GM19455 (cell line): ENCODE measurements at regions not wholly inside any gene's neighbourhood (a gene's known extent, or its start where the extent isn't known, plus 50 kb on each side); places are given as distances from the start of the nearest gene placed in this dataset.

Experiments
- ATAC-seq: cut with Tn5 transposase; IDR thresholded peaks from one replicate; pipeline ENCODE4 v1.9.1; 2021; ENCODE audit not compliant: unreplicated experiment

DNA sequence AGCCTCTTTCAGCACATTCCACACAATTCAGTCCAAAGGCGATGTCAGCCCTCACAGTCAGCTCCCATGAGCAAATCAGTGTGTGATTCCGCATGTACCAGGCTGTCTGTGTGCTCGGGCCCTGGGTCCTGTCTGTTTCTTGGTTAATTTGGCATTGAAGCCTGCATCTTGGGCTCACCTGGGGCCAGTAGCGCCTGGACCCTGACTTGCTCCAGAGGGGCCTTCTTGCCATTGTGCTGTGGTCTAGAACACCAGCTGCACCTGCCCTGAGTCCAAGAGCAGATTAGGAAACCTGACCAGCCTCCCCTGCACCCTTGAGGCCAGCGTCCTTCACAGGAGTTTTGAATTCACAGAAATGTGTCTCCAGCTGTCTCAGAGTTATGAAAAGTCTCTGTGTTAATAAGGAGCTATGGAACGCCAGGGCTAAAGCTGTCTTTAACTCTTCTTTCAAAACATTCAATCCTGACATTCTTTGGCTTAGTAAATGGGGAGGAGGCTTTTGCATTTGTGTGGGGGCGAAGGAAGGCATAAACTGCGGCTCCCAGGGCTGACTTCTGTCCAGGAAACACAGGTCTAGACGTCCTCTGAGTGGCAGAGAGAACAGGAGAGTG lies 102.2 kb downstream of the ARF6 start:
- ATAC-seq = no peak

DNA sequence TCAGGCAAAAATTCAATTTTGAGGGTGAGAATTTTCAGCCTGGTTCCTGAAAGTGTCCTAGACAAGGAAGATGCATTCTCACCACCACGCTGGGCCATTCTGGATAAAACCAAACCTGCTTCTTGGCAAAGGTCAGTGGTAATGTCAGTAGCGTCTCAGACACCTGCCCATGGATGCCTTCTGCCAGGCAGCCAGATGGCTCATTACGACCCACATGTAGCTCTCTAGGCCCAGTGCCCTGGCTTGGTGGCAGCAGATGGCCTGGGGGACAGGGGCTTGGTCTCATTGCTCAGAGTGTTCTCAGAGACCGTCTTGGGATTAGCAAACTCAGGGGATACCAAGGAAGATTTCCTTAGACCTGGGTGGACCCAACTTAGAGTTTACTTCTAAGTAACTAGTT lies 105.1 kb downstream of the ARF6 start:
- no peak for ATAC-seq

DNA sequence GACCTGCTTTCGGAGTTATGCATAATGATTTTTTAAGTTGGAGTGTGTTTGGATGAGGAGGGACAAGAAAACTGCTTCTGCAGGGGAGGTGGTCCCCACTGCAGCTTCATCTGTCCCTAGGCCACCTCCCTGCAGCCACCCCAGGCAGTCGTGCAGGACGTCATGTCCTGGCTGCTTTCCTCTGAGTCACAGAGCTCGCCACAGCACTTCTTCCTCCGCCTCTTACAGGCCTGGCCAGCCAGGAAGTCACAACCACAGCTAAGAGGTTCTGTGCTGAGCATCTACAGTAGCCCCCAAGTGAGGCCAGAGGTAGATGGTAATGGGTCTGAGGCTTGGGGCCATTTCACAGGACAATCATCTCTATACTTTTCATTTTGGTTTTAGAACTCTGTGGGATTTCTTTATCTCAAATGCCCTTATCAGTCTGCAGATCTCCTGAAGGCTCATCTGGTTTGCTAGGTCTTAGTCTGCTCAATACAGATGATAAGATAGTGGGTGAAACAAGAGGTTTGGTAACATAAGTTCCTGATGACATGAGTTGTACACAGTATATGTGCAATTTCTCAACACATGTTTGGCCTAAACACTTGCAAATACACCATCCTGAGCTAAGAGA lies 106.4 kb downstream of the ARF6 start:
- ATAC-seq = peak; percentile 44

DNA sequence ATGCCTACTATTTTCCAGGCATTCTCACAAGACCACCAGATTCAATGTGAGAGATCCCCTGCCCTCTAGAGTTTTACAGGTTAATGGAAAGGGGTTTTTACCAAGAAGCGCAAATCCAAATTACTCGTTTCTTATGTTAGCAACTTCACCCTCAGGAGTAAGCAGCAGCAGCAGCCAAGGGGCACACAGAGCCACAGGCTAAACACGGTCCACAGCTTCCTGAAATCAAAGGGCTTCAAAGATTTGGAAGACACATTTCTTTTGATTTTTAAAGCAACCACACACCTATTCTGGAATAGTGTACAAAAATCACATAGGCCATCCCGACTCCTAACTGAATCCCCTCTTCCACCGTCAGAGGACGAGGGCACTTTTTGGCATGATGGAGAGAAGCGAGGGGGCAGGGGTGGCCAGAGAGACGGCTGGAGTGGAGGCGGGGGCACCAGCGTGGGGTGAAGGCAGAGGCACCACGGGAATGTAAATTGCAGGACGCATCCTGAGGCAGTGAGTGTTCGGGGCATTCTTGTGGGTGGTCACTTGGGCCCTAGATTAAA lies 107.0 kb downstream of the ARF6 start:
- ATAC-seq = no peak

DNA sequence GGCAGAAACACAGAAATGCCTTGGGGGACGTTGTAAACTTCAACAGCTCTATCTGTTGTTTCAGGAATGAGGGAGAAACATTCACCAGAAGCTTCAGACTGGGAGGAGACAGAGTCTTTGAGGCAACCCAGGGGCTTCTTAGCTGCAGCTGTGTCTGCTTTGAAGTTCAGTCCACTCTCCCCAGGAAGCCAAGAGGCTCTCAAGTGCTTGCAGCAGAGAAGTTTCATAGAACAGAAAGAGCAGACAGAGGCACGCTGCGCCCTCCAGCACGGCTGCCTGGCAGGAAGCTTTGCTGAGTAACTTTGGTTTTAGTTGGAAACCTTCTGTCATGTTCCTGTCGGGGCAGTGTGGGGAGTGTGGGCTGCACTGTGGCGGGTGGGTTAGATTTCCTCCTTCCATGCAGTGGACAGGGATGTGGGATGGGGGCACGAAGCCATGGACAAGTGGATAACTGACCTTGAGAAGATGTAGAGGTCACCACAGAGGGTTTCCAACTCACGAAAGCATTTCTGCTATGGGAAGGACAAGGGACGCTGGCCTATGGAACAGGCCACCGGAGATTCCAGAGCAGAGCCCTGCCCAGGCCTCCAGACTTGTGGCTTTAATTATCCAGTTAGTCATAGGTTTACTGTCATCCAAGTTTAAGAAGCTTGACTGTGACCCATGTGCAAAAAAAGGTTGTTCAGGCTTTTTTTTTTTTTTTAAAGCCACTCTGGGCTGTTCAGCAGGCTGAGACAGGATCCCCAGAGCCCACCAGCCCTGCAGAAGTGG lies 107.7 kb downstream of the ARF6 start:
- ATAC-seq = peak; percentile 24

DNA sequence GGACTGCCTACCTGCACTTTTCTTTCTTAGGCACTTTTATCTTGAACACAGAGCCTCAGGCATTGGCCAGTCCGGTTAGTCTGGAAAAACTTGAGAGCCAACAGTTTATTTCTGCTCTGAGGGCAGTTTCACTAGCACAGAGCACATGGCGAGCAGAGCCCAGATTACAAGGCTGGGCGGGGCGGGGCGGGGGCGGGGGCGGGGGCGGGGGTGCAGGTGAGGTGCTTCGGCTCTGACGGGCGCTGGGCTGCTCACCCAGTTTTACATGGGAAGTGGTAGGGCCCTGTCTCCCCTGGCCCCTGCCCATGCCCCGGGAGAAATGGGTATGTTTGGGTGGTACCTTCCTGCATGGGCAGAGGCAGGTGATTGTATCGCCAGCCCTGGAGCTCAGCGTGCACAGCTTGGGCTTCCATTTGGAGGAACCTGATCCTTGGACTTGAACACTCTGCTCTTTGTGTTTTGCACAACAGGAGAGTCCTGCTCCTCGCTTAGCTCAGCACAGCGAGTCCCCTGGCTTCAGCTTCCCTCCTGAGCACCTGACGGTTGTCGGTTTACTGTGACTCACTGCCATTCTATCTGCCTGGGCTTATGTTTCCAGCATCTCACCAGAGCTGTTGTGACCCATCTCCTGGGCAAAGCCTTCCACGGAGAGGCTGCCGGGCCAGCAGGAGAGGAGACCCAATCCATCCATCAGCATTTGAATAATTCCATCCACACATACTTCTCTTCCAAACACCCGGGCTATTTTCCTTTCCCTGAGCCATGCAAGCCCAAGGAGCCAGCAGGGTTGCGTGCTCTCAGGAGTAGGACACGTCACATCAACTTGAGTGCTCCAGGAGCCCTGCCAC lies 108.5 kb downstream of the ARF6 start:
- ATAC-seq = peak; percentile 36

DNA sequence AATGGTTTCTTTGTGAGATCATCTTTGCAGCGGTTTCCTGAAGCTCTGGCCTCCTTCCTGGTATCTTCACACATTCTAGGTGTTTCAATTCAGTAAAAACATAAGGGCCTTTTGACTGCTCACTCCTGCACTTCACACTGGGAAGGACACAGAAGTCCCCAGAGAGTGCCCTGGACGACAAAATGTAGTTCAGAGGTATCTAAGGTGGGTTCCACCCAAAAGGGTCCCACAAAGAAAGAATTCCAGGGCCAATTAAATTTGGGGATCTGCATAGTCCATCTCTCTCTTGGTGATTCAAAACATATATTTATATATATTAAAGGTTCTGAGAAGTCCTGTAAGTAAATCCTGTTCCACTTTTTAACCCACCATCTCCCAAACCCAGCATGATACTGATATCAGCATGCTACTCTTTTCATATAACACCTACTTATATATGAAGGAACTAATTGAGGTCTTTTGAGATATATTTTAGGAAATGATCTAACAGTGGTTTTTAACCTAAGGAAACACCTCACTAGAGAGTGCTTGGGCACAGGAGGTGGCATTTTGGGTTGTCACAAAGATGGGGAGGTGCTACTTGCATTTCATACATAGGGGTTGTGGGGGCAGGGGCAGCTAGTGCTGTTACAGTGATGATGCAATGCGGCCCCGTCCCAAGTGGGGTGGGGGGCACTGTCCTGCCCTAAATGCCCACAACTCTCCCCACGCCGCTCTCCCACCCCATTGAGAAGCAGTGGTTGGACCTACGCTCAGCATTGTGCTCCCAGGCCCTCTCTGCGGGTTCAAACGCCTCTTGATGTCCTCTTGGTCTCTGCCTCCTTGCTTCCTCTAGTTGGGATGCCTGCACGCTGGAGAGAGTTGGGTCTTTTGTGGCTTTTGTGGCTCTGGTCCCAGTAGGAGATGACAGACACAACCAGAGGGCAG lies 109.4 kb downstream of the ARF6 start:
- ATAC-seq = no peak

DNA sequence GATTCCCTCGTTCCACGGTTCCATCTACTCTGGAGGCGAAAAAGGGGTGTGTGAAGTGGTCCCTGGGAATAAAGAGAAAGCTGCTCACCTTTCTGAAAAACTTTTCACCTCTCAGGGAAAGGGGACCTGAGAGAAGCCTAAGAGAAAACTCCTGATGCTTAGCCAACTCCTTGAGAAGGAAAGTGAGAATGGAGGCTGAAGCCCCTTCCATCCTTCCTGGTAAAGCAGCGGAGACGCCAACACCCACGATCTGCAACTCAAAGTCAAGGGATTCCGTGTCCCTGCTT lies 110.0 kb downstream of the ARF6 start:
- no peak for ATAC-seq

DNA sequence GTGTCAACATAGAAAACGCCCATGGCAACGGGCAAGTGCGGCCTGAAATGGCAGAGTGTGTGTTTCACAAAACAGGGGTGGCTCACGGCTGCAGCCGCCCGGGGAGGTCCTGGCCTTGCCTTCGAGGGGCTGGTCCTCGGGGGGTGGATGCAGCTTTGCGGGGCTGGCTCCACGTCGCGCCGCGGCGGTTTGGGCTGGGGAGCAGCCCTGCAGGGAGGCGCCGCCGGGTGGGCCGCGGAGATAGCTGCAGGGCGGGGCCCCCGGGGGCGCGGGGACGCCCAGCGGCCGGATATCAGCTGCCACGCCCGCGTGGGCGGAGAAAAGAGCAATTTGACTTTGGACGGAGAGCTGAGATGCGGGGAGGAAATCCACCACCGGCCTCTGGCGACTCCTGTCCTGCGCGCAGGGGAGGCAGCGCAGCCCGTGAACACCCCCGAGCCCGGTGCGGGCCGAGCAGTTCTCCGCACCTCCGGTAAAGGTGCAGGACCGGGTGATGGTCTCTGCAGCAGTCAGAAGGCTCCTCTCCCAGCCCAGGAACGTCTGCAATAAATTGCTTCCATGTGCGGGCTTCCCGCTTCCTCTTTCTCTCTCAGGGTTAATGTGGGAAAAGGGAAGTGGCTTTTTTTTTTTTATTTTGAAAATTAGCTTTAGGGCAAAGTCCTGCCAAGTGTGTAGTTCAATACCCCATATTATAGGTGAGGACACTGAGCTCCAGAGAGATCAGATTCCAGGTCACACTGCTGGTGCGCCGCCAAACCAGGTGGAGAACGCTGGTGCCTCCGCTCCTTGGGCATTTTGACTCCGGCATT lies 110.5 kb downstream of the ARF6 start:
- peak; percentile 39 for ATAC-seq

DNA sequence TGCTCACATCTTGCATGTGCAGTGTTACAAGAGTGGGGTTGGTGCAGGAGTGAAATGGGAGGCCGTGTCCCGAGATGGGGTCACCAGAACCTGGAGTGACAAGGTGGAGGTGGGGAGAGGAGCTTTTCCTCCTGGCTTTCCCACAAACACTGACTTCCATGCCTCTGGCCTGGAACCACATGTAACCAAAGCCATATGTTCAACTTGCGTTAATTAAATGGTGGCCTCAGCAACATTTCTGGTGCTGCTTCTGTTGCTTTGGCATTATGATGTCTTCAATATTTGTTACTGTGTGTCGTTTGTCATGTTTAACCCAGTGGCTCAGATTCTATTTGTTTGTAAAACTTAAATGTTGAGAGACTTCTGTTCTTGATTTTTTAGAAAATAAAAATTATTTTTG lies 110.2 kb downstream of the VCPKMT start:
- no peak for ATAC-seq

DNA sequence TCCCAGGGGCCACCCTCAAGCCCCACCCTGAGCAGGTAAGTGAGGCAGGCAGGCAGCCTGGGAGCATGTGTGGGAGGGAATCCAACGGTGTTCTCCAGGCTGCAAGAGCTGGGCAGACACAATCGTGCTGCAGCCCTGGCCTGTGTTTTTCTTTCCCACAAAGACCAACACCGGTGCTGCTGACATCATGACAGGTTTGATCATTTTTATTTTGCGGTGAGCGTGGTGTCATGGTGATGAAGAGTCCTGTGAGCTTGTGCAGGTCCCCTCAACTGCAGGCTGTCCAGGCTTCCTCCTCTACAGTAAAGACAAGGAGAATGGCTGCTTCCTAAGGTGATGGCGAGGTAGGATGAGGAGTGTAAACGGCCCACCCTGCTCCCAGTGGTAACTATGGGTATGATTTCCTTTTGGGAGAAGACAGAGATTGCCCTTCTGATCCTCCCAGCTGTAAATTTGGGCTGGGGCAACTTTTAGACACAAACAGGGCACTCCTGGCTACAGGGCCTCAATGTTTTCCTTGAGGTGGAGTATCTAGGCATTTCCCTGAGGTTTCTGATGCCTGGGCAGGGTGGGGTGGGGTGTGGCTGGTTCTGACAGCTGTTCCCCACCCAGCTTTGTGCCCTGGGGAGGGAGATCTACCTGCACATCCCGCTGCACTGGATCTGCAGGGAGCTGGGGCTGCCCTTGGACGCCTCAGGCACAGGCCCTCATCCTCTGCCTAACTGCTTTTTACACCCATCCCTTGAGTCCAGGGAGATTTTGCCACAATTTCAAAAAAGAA lies 109.1 kb downstream of the VCPKMT start:
- no peak for ATAC-seq

DNA sequence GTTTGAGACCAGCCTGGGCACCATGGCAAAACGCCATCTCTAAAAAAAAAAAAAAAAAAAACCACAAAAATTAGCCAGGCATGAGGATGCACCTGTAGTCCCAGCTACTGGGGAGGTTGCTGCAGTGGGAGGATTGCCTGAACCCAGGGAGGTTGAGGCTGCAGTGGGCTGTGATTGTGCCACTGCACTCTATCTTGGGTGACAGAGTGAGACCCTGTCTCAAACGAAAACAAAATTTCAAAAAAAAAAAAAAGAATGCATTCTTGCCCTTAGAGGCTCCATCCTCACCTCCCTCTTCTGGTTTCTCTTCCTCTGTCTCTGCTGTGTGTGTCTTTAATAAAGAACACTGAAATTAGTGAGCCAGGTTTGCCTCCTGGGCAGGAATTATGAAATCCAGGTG lies 107.8 kb downstream of the VCPKMT start:
- ATAC-seq = no peak

DNA sequence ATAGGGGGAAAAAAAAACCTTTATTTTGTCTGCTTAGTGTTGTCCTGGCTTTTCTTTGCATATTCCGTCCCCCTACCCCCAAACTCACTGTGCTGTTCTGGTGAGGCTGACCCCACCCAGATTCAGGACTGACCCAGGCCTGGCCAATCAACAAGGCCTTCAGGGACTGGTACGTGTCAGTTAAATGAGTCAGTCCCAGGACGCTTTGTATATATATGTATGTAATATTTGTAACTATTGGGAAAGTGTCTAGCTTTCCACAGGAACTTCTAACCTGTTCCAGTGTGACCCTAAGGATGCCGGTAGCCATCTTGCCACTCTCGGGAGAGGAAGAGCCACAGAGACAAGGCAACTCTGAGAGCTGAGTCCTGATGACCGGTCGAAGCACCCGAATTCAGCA lies 107.4 kb downstream of the VCPKMT start:
- ATAC-seq = no peak

DNA sequence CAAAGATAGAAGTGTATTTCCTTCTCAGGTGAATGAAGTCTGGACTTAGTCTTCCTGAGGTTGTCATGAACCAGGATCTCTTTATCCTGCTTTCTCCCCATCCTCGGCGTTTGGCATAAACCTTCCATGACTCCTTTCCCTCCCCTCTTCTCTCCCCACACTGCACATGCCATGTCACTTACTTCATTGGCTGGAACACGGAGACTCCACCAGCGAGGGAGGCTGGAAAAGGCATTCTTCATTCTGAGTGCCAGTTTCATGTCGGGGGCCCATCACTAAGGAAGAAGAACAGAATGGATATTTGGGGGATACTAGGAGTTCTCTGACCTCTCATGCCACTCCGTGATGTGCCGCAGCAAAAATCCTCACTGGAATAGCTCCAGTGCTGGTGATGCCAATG lies 105.6 kb downstream of the VCPKMT start:
- ATAC-seq = no peak

DNA sequence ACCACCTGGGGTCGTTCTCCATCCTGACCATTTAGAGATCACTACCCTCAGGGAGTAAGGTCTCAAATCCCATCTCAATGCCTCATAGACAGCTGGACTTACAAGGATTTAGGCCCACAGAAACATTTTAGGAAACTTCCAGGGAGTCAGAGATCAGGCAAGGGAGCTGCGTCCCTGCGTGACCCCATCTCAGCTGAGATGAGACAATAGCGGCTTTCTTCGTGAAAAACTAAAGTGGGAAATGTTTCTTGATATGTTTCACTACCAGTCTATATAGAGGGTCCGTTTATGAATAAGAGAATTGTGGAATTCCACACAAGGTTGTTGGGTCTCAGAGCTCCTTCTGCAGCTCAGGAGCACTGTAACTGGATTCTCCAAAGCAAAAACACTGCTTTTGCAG lies 105.1 kb downstream of the VCPKMT start:
- ATAC-seq = no peak

DNA sequence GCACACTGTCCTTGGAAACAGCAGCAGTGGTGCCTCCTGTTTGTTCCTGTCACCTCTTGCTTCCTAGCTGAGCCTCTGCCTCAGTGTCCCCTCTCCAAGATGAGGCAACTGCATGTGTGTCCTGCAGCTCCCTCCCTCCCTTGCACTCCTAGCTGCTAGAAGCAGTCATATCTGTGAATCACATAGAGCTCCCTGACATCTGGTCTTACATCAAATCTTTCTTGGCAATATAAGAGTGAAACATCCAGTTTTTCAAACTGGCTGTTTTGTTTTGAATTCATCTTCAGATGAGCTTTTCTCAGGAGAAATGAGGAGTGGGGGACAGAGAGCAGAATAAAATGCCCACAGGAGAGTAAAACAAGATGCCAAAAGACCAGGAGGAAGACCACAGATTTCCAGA lies 103.7 kb downstream of the VCPKMT start:
- no peak for ATAC-seq

DNA sequence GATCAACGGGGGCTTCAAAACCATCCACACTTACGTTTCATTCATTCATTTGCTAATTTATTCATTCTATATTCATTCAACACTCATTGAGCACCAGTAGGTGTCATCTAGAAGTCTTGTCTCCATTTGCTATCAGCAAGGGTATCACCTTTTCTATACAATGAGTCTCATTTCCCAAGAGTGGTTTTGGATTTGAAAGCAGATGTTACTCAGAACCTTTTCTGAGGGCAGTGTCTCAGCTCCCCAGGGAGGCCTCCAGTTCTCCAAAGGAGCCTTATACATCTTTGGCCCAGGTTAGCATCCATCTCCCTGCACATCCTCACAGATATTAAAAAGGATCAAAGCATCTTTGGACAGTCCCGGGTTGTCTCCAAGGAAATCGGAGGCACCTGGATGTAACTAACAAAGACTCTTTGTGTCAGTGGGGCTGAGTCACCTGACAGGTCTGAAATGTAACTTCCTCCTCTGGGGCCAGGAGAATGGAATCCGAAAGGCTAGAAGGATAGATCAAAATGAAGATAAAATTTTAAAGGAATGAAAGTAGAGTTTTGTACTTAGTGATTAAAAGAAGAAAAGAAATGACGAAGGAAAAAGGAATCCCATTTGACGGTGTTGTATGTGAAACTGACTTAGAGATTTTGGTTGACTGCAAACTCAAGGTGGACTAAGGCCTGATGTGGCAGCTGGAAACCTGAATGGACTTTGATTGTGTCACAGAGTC lies 103.0 kb downstream of the VCPKMT start:
- ATAC-seq = no peak

DNA sequence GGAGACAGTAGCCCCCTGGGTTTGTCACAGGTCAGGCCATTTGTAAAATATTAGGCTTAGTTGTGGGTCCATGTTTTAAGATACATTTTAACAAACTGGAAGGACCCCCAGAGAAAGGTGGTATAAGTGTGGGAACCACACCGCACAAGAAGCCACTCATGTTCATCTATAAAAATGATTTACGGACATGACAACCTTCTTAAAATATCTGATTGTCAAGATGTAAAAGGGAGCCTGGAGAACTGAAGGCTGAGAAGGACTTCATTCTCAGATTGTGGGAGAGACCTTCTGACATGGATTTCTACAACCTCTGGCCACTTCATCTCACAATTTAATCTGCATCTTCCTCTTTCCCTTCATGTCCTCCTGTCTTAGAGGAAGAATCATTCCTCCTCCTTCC lies 102.4 kb downstream of the VCPKMT start:
- ATAC-seq = no peak
